ENCODE measurements at regions not wholly inside any gene's neighbourhood (a gene's known extent, or its start where the extent isn't known, plus 50 kb on each side); places are given as distances from the start of the nearest gene placed in this dataset.

GRCh38 chrX:121301822-121302221, 254.4 kb downstream of the GLUD2 start:
- TF ChIP-seq MAX (IDR thresholded peaks at IDR 0.05; ENCODE audit: low read depth, low read length) (no peak), CTCF (IDR thresholded peaks at IDR 0.05; ENCODE audit: low read depth, low read length) (no peak)

All from NB4 (cell line).